ENCODE measurements at regions not wholly inside any gene's neighbourhood (a gene's known extent, or its start where the extent isn't known, plus 50 kb on each side); places are given as distances from the start of the nearest gene placed in this dataset.
"Not testable (repeated sequence)": the region's sequence is repeated elsewhere in the genome, so short reads cannot be mapped to it uniquely, and the experiment has no call there.

DNA sequence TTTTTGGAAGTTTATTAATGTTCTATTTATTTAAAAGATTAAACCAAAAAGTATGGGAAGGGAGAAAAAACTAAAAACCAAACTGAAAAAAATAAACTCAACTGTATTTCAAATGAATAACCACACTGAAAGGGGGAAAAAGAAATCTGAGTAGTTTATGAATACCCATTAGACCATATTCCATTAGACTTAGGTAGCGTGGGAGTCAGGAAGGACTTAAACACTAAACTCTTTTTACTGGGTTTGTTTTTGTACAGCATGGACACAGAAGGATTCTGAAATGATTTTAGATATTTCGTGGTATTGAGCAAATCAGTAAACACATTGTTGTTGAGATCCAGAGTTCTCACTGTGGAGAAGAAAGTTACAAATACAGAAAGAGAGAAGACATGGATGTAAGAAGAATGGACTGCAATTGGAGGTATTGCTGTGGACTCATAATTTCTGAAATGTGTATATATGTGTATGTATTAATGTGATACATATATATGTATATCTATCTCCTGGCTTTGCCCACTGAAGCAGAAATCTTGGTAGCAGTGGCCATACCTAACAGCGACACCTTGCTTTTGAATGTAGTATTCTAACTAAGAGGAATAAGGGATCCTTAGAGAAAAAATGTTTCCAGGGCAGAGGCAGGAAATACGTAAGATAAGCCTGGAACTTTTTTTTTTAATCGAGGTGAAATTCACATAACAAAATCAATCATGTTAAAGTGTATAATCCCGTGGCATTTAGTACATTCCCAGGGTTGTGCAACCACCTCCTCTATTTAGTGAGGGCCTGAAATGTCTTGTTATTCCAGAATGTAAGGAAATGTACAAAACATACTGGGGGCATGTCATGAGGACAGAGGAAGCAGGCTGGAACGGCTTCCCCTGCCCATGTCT, 228.8 kb downstream of the SMARCA2 start:
- no peak for DNase-seq

DNA sequence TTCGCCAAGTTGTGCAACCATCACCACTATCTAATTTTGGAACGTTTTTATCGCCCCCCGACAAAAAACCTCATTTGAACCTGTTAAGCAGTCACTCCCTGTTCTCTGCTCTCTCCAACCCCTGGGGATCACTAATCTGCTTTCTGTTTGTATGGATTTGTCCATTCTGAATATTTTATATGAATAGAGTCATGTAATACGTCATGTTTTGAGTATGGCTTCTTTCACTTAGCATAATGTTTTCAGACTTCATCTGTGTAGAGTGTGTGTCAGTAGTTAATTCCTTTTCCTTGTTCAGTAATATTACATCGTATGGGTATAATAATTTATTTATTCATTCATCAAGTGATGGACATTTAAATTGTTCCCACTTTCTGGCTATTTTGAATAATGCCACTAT, 232.2 kb downstream of the SMARCA2 start:
- DNase-seq, result no peak

DNA sequence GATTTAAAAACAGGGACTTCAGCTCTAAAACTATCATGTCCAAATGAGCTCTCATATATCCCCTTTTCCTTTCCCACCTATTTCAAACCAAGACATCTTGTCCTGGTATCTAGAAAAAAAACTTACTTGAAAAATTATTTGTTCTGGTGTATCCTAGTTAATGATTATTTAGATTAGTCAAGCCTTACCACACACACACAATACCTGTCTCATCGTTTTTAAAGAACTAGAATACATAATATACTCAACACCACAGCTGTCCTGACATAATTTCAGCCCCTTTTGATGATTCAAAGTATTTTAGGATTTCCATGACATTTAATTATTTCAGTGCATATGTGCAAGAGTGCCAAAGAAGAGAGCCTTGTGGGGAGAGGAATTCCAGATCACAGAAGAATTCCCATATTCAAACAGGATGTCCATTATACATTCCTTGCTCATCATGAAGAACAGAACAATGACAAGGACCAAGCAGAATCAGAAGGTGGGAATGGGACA, 233.7 kb downstream of the SMARCA2 start:
- DNase-seq, result no peak

DNA sequence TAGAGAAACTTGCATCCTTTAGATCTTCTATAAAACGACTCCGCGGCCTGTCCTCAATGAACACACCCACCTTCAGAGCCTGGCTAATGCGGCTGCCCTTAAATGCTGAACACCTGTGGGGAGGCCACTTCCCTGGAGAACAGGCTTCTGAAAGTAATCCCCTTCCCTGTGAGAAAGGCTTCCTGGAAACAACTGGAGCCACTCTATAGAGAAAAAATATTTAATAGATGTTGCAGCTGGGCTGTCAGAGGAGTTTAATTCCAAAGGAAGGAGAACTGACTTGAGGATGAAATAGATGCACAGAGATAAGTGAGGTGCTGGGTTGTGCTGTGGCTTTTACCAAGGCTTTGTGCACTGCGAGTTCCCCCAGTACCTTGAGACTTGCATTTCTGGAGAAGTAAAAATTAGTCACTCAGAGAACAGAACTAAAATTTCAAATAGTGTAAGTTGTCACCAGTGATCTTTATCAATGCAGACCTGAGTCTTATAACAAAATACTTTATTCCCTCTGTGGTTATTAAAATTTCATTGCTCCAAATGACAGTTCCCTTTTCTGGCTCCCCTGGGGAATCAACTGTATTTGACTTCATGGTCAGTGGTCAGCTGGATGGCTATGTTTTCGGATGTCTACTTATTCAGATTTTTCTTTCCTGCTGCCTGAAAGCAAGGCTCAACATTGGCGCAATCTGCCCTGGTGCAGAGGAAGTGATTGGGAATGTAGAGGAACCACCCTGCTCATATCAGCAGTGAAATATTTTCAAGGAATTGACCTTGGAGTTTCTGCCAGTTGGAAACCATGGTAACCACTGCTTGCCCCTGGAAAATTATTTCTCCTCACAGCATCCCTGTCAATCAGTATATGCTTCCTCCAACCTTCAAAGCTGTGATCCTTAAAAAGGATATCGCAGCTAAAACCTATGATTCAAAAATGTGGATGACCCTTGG, 238.8 kb downstream of the SMARCA2 start:
- no peak for DNase-seq

DNA sequence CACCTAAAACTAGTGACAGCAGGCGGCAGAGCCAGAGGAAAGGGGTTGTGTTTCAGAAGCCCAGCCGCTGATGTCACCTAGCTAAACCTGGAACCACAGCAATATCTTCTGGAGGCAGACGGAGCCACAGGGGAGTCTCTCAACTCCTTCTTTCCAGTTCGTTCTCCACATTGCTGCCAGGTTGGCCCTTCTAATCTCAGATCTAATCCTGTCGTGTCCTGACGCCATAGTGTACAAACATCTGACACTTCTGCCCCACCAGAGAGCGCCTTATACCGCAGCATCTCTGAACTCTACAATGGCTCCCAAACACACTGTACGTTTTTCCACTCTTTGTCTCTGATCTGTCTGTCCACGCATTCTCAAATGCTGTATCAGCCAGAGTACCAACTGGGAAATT, 240.0 kb downstream of the SMARCA2 start:
- DNase-seq, result no peak

DNA sequence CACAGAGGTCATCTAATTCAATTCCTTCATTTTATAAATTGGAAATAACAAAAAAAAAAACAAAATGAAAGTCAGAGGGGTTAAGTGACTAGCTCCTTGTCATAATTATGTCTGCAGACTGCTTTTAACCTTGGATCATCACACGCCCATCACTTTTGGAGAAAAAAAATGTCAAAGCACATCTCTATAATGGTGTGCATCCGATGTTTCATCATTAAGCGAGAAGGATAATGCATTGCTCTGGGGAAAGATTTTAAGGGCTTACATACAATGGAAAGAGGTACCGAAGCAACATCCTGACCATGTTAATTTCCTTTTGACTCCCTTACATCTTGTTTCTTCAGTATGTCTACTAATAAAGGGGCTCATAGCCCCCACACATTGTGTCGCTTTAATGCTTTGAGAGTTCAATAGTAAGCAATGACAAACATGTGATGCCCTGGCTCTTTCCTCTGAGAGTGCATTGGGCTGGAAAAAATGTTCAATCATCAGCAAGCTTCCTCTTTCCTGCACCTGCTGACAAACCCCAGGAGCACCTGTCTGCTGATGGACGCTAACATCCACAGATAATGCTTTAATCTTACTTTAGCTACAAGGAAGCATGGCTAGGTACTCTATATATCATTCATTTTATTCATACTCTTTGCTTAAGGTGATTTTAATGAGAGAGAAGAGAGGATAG, 242.2 kb downstream of the SMARCA2 start:
- DNase-seq, result no peak

DNA sequence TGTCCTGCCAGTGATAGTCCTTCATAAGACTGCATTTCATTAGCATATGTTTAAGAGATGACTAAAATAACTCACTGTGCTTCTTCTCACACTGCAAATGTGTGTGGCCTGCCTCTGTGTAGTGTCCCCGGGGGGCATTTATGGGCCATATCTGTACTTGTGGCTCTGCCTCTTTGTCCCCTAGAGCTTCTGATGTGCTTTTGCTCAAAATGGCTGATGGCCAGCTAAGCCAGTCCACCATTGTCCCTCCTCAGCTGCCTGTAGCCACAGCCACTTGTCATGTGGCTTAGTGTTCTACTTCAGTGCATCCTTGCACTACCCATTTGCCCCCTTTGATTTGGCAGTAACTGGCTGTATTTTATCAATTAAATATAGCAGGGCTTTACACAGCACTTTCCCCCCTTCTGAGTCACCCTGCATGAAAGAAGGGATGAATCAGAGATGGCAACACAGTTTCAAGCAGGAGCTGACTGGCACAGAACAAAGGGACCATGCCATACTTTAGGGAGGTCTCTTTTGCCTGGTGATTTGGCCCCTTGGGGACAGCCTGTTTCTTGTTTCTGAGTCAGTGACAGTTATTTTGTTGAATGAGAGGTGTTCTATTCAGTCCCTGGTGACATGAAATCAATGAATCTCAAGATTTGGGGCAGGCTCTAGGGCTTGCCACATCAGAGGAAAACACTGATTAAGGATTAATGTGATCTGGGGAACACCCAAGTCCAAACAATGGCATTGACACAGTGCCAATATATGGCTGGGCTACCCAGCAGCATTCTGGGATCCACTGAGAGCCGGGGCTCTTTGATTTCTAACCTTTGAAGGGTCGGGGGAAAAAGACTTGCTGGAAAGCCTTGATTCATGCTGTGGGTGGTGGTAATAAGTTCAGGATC, 245.5 kb downstream of the SMARCA2 start:
- DNase-seq, result no peak

DNA sequence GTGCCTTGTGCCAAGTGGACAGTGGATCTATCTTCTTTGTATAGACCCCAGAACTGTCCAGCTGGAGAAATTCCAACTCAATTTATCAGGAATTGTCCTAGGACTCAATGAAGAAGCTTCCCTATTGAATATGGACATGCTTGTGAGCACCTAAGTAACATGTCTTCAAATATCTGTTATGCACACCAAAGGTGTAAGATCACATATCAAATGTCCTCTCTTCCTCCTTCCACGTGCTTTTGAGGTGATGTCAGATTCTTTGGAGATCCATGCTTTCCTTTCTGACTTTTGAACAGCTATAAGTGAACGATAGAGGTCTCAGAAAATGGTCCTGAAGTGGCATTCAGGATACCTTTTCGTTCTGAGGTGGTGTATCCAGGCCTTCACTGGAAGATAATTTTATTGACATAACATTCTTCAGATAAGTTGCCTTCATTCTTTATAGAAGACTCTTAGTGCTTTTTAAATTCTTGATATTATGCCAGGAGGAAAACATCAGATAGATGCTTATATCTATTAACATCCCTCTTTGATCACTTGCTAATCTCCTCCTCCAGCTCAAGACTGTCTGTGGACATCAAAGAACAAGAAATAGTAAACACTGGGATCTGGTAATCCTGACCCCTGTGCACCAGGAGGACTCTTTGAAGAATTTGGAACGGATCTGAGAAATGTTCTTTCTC, 246.4 kb downstream of the SMARCA2 start:
- DNase-seq, result no peak

DNA sequence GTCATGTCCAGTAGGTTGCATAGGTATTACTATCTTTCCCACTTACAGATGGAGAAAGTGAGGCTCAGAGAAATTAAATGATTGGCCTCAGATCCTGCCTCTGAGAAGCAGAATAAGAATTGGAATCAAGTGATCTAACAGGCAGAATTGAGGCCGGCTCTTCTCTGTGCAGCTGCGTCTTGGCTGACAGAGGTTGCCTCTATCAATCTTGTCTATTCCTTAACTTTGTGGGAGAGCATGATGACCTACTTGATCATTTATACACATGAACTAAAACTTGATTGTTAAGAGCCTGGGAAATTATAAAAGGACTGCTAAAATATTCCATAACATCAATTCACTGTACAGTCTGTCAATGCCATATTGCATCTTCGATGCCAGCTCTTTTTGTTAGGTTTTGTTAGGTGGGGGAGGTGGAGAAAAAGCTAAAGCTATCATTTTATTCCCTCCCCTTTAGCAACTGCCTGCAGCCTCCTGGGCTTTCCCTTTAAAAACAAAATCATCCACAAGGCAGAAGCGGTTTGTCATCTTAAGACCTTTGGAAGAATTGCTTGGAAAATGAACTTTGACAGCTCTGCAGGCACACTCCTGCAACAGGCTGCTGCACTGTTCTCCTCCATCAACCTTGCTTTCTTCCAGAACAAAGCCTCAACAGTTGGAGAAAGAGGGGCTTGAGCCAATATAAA, 247.4 kb downstream of the SMARCA2 start:
- DNase-seq, result no peak

DNA sequence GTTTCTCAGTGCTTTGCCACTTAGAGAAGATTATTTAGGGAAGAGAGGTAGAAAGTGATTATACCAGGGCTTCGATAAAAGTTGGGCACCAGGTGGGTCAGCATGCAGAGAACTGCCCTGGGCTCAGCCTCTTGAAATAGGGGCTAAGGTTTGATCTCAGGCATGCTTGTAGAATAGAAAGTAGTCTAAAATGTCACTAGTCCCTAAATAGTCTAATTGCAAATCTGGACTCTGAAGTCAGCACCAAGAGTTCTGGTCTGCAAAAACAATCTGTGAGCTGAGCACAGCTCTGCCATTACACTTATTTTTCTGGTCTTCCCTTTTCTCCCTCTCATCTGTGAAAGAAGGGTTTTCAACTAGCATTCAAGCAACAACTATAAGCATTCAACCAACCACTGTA, 248.0 kb downstream of the SMARCA2 start:
- DNase-seq, result no peak

DNA sequence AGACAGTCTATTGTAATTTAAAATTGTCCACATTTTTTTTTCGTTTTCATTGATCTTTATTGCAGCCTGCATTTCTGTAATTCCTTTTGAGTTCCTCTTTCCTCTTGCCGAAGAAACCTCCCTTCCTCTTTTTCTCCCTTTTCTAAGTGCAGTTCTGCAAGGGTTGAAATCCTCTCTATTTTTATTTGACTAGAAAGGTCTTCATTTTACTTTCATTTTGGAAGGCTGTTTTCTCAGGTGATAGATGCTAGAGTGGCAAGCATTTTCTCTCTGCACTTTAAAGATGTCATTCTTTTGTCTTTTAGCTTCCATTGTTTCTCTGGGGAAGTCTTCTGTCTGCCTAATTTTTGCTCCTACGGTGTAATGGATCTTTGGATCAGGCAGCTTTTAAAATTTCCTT, 248.5 kb downstream of the SMARCA2 start:
- no peak for DNase-seq

DNA sequence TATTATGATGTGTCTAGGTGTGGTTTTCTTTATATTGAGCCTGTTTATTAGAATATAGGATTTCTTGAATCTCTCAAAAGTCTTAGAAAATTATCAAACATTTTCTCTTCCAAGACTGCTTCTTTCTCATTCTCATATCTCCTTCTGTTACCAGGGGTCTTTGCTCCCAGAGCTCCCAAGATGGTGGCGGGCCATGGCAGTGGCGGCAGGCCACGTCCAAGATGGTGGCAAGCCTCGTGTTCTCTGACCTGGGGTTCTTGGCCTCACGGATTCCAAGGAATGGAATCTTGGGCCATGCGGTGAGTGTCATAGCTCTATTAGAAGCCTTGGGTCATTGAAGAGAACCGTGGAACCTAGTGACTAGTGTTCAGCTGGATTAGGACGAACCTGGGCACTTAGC, 248.9 kb downstream of the SMARCA2 start:
- DNase-seq, result no peak

DNA sequence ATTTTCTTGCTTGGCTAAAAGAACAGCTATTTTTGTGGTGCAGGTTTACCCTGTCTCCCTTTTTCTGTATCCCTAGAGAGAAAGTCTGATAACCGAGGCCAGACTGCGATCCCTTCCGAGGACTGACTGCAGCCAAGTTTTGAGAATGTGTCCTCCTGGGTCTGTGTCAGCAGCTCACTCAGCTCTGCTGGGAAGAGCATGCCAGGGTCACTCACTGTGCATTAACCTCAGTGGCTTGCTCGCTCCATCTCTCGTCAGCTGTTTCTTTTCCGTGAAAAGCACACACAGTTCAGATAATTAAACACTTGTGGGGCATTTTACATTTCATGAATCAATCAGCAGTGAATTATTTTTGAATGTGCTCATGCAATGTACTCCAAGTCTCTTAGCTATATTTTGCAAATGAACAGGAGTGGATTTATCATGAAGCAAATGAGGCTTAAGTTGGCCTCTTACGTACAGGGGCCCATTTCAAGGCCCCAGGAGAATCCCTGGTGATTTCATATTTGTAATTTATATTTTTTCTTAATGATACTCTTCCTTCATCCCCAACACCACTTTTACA, 252.1 kb downstream of the SMARCA2 start:
- DNase-seq, result no peak

DNA sequence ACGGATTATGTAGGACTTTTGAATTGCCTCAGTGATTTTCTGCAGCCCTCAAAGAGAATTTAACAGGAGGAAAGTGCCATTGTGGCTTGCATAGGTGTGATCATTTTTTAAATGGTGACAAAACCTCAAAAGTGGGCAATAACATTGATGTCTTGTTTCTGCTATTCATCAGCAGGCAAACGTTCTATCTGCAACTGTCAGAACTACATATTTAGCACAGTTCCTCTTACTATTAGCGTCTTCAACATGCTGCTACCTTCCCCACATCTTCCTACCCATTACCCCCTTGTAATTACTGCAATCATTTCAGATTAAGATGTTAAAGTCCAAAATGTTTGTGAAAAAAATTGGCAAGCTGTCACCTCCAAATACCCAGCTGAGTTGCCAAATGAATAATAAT, 254.6 kb downstream of the SMARCA2 start:
- DNase-seq, result no peak

DNA sequence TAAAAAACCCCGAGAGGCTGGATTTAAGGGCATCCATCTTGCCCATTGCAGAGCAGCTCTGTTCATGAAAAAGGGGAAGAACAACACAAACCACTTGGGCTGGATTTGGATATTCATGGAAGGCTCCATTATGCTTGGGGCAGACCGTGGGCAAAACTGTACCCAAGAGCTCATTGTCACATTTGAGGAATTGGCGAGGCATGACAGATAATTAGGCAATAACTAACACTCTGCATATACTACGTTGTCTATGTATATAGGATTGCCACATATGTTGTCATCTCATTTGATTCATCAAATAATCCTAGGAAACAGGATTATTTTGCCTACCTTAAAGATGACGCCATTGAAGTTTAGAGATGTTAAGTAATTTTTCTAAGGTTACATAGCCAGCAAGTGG, 255.4 kb downstream of the SMARCA2 start:
- no peak for DNase-seq

DNA sequence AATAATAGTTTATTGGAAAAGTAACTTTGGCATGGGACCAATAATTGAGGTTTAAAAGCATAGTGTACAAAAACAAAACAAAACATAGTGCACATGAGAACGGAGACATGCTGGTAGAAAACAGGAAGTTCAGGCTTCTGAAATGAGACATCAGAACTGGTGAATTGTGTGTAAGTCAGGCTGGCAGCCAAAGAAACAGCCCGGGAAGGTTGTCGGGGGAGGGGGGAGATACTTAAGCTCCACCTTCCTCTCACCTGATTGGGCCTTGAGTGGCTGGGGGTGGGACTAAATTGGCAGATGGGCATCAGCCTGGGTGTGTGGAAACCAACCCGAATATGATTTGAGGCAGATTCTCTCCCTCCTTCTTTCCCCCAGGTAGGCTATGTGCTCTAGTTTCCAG, 256.3 kb downstream of the SMARCA2 start:
- peak; percentile 9 to 17 for DNase-seq

DNA sequence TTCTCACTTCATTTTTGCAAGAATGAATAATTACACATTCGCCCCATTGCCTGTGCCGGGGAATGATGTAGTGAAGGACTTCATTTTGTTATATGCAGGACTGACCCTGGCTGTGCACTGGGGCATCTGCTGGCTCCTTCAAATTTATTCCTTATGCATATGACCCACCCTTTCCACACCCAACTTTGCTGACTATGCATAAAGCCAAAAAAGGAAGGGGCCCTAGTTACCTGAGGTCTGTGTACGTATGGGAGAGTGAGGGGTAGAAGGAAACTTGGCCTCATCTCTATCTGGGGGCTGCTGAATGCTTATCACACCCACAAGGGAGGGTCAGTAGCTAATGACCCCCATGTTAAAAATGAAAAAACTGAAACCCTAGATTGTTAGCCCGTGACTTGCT, 259.6 kb downstream of the SMARCA2 start:
- DNase-seq, result no peak

DNA sequence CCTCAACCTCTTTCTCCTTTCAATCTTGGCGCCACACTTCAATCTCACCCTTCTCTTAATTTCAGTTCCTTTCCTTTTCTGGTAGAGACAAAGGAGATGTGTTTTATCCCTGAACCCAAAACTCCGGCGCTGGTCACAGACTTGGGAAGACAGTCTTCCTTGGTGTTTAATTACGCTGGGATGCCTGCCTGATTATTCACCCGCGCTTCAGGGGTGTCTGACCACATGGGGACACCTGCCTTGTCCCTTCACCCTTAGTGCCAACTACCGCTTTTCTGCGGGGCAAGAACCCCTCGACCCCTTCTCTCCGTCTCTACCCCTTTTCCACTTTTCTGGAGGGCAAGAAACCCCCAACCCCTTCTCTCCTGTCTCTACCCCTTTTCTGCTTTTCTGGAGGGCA, 261.1 kb downstream of the SMARCA2 start:
- no peak for DNase-seq

DNA sequence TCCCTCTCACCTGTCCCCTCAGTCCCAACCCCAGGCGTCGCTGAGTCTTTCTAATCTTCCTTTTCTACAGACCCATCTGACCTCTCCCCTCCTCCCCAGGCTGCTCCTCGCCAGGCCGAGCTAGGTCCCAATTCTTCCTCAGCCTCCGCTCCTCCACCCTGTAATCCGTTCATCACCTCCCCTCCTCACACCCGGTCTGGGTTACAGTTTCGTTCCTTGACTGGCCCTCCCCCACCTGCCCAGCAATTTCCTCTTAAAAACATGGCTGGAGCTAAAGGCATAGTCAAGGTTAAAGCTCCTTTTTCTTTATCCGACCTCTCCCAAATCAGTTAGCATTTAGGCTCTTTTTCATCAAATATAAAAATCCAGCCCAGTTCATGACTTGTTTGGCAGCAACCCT, 262.0 kb downstream of the SMARCA2 start:
- not testable (repeated sequence) for DNase-seq

DNA sequence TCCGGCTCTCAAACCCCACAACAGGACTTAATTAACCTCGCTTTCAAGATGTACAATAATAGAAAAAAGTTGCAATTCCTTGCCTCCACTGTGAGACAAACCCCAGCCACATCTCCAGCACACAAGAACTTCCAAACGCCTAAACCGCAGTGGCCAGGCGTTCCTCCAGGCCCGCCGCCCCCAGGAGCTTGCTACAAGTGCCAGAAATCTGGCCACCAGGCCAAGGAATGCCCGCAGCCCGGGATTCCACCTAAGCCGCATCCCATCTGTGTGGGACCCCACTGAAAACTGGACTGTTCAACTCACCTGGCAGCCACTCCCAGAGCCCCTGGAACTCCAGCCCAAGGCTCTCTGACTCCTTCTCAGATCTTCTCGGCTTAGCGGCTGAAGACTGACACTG, 262.5 kb downstream of the SMARCA2 start:
- DNase-seq, result not testable (repeated sequence)

Measured in activated CD4-positive, alpha-beta T cell treated with anti-CD3 and anti-CD28 coated beads, Interleukin-2, amount 50 U/mL, for 48 hours (primary cell).